B cell (primary cell): ENCODE measurements at regions not wholly inside any gene's neighbourhood (a gene's known extent, or its start where the extent isn't known, plus 50 kb on each side); places are given as distances from the start of the nearest gene placed in this dataset.

Experiments used
- CTCF ChIP-seq: fragments of 200-600 bp; IDR thresholded peaks from one replicate; pipeline ENCODE4 v1.8.0; 2022; ENCODE audit warnings: antibody characterized with exemption, mild to moderate bottlenecking
- EZH2 ChIP-seq: IDR thresholded peaks from 2 replicates; pipeline ENCODE4 v1.6.1; 2012; ENCODE audit warnings: borderline replicate concordance, low read depth, mild to moderate bottlenecking, moderate library complexity, low read length; ENCODE audit not compliant: insufficient read depth, poor library complexity, severe bottlenecking

GRCh38 chr20:11094711-11095110 lies 420.9 kb upstream of the JAG1 start:
- TF ChIP-seq CTCF (no peak), EZH2 (no peak)
